ENCODE measurements at regions not wholly inside any gene's neighbourhood (a gene's known extent, or its start where the extent isn't known, plus 50 kb on each side); places are given as distances from the start of the nearest gene placed in this dataset.

- in situ Hi-C loops (cut with MboI; ENCODE audit: low pct_ligation_motif_present in 1 of 4, low pct_unique_long_range_greater_than_20kb in 1 of 4, low sequenced_read_pairs in 3 of 4) = no loop called here
- Histone ChIP-seq H3K4me3 (no peak overlapping the region), H3K27me3 (no peaks in the 10 kb centered on the region), H3K4me1 (no peaks in the 10 kb centered on the region), H3K9me3 (no peaks in the 10 kb centered on the region), H3K36me3 (no peaks in the 10 kb centered on the region), H3K27ac (no peak overlapping the region)
- TF ChIP-seq POLR2AphosphoS5 (IDR thresholded peaks at IDR 0.05) (no peak), CTCF (IDR thresholded peaks at IDR 0.05) (no peak), EP300 (IDR thresholded peaks at IDR 0.05; ENCODE audit: low read depth) (no peak), POLR2A (IDR thresholded peaks at IDR 0.05) (no peak)
- intact Hi-C loops (cut with DNase I; ENCODE audit: low total_unique reads) = no loop called here
- no peak for DNase-seq
These were observed 100.4 kb upstream of the FREM1 start for GRCh38 chr9:15010581-15010980.

- Histone ChIP-seq H3K27me3 (no peaks in the 10 kb centered on the region), H3K4me1 (no peaks in the 10 kb centered on the region), H3K9me3 (no peaks in the 10 kb centered on the region), H3K27ac (no peak overlapping the region), H3K36me3 (no peaks in the 10 kb centered on the region), H3K4me3 (no peak overlapping the region)
- WGBS, 2 donors (ENCODE audit: low coverage in 1 of 2) = 40 to 62% methylated on average over 1 of the region's 1 CpG
- intact Hi-C loops (cut with DNase I; ENCODE audit: low total_unique reads) = no loop called here
- no peak for TF ChIP-seq CTCF (IDR thresholded peaks at IDR 0.05)
- TF ChIP-seq POLR2A (IDR thresholded peaks at IDR 0.05) = no peak
- TF ChIP-seq POLR2AphosphoS5 (IDR thresholded peaks at IDR 0.05) = no peak
- TF ChIP-seq EP300 (IDR thresholded peaks at IDR 0.05; ENCODE audit: low read depth) = no peak
- DNase-seq = no peak
- in situ Hi-C loops (cut with MboI; ENCODE audit: low pct_ligation_motif_present in 1 of 4, low pct_unique_long_range_greater_than_20kb in 1 of 4, low sequenced_read_pairs in 3 of 4) = no loop called here
These were observed 97.5 kb upstream of the FREM1 start for GRCh38 chr9:15007698-15008097.

- in situ Hi-C loops (cut with MboI; ENCODE audit: low pct_ligation_motif_present in 1 of 4, low pct_unique_long_range_greater_than_20kb in 1 of 4, low sequenced_read_pairs in 3 of 4) = no loop called here
- DNase-seq = no peak
- TF ChIP-seq POLR2AphosphoS5 (IDR thresholded peaks at IDR 0.05) (no peak), CTCF (IDR thresholded peaks at IDR 0.05) (no peak), EP300 (IDR thresholded peaks at IDR 0.05; ENCODE audit: low read depth) (no peak), POLR2A (IDR thresholded peaks at IDR 0.05) (no peak)
- no peaks in the 10 kb centered on the region for H3K36me3 ChIP-seq
- H3K4me3 ChIP-seq = no peak overlapping the region
- H3K27me3 ChIP-seq = no peaks in the 10 kb centered on the region
- no peak overlapping the region for H3K27ac ChIP-seq
- no peaks in the 10 kb centered on the region for H3K9me3 ChIP-seq
- intact Hi-C loops (cut with DNase I; ENCODE audit: low total_unique reads) = no loop called here
- peaks cover 0 to 16% (median 3%) of the 10 kb centered on the region in 4 donors for H3K4me1 ChIP-seq
- 0 to 56% methylated on average over 1 of the region's 1 CpG for WGBS, 2 donors (ENCODE audit: low coverage in 1 of 2)
These were observed 84.5 kb upstream of the FREM1 start for GRCh38 chr9:14994738-14995137.

- in situ Hi-C loops (cut with MboI; ENCODE audit: low pct_ligation_motif_present in 1 of 4, low pct_unique_long_range_greater_than_20kb in 1 of 4, low sequenced_read_pairs in 3 of 4) (no loop called here), intact Hi-C loops (cut with DNase I; ENCODE audit: low total_unique reads) (no loop called here)
- peak overlapping the region in 2 of 4 donors; percentile 24 to 71 for H3K27ac ChIP-seq
- peaks cover 0 to 16% (median 3%) of the 10 kb centered on the region in 4 donors for H3K4me1 ChIP-seq
- no peaks in the 10 kb centered on the region for H3K27me3 ChIP-seq
- peak overlapping the region in 2 of 4 donors; percentile 38 to 72 for H3K4me3 ChIP-seq
- DNase-seq = no peak
- no peaks in the 10 kb centered on the region for H3K36me3 ChIP-seq
- TF ChIP-seq POLR2A (IDR thresholded peaks at IDR 0.05) = no peak
- WGBS, 2 donors (ENCODE audit: low coverage in 1 of 2) = 62 to 63% methylated on average over 9 of the region's 9 CpGs
- no peaks in the 10 kb centered on the region for H3K9me3 ChIP-seq
These were observed 83.8 kb upstream of the FREM1 start for GRCh38 chr9:14993901-14994554.
